Left colon (tissue), 2 donors: ENCODE measurements at regions not wholly inside any gene's neighbourhood (a gene's known extent, or its start where the extent isn't known, plus 50 kb on each side); places are given as distances from the start of the nearest gene placed in this dataset.

Source experiments
- ATAC-seq: fragments of 200-7000 bp; cut with Tn5 transposase; one replicate; pipeline ENCODE4 v1.9.1; 2020; ENCODE audit warnings: mild to moderate bottlenecking, moderate library complexity
- DNase-seq, 2 donors: peaks; one replicate each; pipeline ENCODE4 v3.0.0-alpha.2; 2020
- intact Hi-C, 2 donors: fragments of 100-400 bp; cut with DNase I in 1 of 2; cut with micrococcal nuclease in 1 of 2; formaldehyde crosslinking; loops; one replicate each; pipeline versions ENCODE4 v1.11.2 to v1.14.0; 2022; cut with DNase I, micrococcal nuclease
- donor health status: DM: no; HTN: no; CAD: no.
- donor health status: DM: yes; HTN: yes; CAD: no.

- ATAC-seq (no peak), DNase-seq (no peak)
- intact Hi-C loops, result no loop called here
These were observed 51.2 kb upstream of the PCBD1 start for GRCh38 chr10:70939441-70940003.

- DNase-seq (no peak), ATAC-seq (no peak)
- intact Hi-C loops, result no loop called here
These were observed 52.6 kb upstream of the PCBD1 start for GRCh38 chr10:70940834-70941568.

DNA sequence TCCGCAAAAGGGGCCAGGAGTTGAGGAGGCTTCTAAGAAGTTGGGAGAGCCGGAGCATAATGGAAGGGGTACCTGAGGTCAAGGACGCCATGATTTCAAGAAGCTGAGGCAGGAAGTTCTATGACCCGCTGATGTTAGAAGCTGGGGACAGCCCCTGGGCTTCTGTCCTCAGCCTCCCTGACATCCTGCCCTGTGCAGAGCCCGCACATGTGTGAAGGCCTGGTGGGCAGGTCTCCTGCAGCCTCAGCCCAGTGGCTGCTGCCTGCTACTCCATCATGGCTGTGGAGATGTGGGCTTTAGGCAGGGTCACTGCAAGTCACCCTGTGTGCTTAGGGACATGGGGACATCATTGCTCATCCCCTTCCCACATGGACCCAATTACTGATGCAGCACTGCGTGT is 53.8 kb upstream of the PCBD1 start:
- DNase-seq, result no peak

GRCh38 chr10:70942725-70943124 is 54.4 kb upstream of the PCBD1 start:
- DNase-seq (no peak), ATAC-seq (no peak)
- intact Hi-C loops, result no loop called here

More for the DNA sequence above, 53.8 kb upstream of the PCBD1 start:
- ATAC-seq, result no peak
- intact Hi-C loops, result no loop called here

GRCh38 chr10:70943249-70943648 is 54.9 kb upstream of the PCBD1 start:
- DNase-seq (no peak), ATAC-seq (no peak)
- intact Hi-C loops, result no loop called here

DNA sequence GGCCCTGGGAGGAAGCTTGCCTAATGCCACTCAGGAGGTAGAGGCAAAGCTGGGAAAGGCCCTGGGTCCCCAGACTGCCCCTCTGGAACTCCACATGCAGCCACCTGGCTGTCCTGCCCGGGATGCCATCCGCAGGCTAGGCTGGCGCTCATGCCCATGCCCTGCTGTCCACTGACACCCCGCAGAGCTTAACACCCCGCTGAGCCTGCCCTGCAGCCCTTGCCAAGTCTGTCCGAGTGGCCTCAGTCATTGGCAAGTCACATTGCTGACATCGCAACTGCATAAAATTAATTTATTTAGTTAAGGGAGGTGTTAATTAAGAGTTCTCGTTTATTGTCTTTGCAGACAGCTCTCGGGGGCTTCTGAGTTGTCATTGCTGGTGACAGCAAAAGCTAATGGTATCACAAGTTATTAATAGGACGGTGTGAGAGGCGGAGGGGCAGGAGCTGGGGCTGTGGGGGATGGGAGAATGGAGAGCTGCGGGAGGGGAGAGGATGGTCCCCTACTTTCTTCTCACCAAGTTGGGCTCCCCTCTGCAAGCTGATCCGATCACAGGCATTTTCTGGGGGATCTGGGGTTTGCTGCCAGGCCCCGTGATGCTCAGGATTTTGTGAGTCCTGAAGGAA is 55.6 kb upstream of the PCBD1 start:
- intact Hi-C loops, result no loop called here
- DNase-seq, result no peak
- no peak for ATAC-seq

DNA sequence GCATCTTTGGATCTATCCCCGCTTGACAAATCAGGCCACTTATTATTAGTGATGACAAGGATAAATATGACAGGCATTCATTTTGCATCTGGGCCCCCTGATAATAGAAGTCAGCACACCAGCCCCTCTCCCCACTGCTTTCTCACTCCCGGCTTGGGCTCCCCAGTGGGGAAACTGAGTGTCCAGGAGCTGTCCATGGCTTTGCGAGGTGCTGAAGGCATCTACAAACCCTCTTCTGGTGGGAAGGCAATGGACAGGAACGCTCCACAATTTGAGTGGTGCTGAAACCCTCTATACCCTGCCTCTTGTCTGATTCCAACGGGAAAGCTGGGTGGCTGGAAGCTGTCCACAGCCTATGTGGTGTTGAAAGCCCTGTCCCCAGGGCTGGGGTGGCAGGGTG is 61.7 kb upstream of the PCBD1 start:
- no peak for DNase-seq
- no peak for ATAC-seq
- intact Hi-C loops, result no loop called here

- DNase-seq, result no peak
- ATAC-seq, result no peak
- intact Hi-C loops, result no loop called here
These were observed 62.4 kb upstream of the PCBD1 start for GRCh38 chr10:70950801-70951200.

GRCh38 chr10:70952401-70952800 is 64.0 kb upstream of the PCBD1 start:
- ATAC-seq, result no peak
- DNase-seq, result no peak
- intact Hi-C loops, result no loop called here

- no peak for DNase-seq
- intact Hi-C loops, result no loop called here
These were observed 64.6 kb upstream of the PCBD1 start for GRCh38 chr10:70952921-70953320.

GRCh38 chr10:70954381-70955176 is 66.2 kb upstream of the PCBD1 start:
- intact Hi-C loops, result no loop called here
- no peak for ATAC-seq
- no peak for DNase-seq

More at GRCh38 chr10:70952921-70953320, 64.6 kb upstream of the PCBD1 start:
- no peak for ATAC-seq

GRCh38 chr10:70956029-70956759 is 67.8 kb upstream of the PCBD1 start:
- intact Hi-C loops, result no loop called here
- ATAC-seq (no peak), DNase-seq (no peak)

GRCh38 chr10:70958396-70958795 is 70.0 kb upstream of the PCBD1 start:
- DNase-seq (no peak), ATAC-seq (no peak)
- intact Hi-C loops, result no loop called here

DNA sequence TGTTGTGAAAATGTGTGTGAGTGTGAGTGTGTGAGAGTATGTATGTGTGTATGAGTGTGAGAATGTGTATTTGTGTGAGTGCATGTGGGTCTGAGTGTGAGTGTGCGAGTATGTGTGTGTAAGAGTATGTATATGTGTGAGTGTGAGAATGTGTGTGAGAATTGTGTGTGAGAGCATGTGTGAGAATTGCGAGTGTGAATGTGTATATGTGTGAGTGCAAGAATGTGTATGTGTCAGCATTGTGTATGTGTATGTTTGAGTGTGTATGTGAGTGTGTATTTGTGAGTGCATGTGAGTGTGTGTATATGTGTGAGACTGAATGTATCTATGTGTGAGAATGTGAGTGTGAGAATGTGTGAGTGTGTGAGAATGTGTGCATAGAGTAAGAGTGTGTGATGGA is 72.0 kb upstream of the PCBD1 start:
- ATAC-seq, result no peak
- intact Hi-C loops, result no loop called here

GRCh38 chr10:70960783-70961570 is 72.6 kb upstream of the PCBD1 start:
- ATAC-seq (no peak), DNase-seq (no peak)
- intact Hi-C loops, result no loop called here

More for the DNA sequence above, 72.0 kb upstream of the PCBD1 start:
- DNase-seq, result no peak

DNA sequence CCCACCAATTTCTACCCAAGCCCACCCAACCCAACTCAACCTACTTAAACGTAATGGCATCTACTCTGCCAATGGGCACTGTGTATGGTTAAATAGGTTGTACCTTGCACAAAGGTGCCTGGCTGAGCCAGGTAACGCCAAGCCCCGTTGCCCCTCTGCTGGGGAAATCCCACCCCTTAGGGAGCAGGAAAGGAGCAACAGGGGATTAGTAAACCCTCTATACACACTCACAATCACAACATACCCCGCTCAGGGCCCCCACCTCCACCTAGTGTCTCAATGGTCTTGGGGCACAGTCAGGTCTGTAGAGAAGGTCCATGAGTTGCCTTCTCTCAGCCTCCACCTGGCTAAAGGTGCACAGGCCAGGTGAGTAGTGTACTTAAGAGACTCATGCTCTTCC is 74.3 kb upstream of the PCBD1 start:
- ATAC-seq, result no peak
- intact Hi-C loops, result no loop called here
- DNase-seq, result no peak

GRCh38 chr10:70963271-70963670 is 74.9 kb upstream of the PCBD1 start:
- intact Hi-C loops, result no loop called here
- ATAC-seq (peak; percentile 77), DNase-seq (peak in 1 of 2 donors; percentile 17)

- ATAC-seq (no peak), DNase-seq (no peak)
- intact Hi-C loops, result no loop called here
These were observed 75.9 kb upstream of the PCBD1 start for GRCh38 chr10:70964245-70964644.
